ENCODE measurements at regions not wholly inside any gene's neighbourhood (a gene's known extent, or its start where the extent isn't known, plus 50 kb on each side); places are given as distances from the start of the nearest gene placed in this dataset.
A peak's percentile ranks its signal among the peaks of the same experiment; 100 is the strongest.
"Not testable (repeated sequence)": the region's sequence is repeated elsewhere in the genome, so short reads cannot be mapped to it uniquely, and the experiment has no call there.

DNA sequence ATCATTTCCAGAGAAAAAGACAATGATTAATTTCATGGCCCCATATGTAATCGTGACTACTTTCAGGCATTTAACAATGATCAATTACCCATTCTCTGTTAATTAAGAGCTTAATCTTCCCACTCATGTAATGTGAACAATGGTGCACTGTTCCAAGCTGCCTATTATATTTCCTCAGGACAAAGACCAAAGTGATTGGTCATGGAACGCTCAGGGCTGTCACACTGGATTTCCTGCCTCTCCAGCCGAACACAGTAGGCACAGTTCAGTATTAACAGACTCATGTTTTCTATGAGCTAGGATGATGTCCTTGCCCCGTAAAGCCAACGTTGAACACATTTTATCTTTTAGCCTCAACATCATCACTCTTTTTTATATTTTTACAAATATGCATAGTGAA is 142.7 kb upstream of the FZD8 start:
- DNase-seq (ENCODE audit: low read depth): no peak

DNA sequence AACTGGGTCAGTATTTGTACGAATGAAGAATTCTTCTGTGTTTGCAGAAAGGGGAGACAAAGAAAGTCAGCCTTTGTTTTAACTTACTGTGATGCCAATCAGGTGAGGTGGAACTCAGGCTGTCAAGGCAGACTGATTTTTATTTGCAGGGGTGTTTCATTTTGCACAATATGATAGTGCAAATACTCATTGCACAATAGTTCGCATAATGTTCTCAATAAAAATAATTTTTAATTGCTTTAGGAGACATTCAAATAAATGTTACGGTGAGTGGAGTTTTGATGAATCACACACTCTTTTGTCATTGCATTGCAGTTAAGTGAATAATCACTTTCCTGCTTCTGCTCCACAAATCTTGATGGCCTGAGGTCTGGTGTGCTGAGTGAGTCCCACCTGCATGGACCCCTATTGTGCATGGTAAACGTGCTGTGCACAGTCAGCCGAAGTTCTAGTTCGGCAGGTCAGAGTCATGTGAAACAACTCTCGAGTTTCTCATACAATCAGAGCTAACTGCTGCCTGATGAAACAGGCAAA is 141.3 kb upstream of the FZD8 start:
- DNase-seq (ENCODE audit: low read depth): peak; percentile 43

DNA sequence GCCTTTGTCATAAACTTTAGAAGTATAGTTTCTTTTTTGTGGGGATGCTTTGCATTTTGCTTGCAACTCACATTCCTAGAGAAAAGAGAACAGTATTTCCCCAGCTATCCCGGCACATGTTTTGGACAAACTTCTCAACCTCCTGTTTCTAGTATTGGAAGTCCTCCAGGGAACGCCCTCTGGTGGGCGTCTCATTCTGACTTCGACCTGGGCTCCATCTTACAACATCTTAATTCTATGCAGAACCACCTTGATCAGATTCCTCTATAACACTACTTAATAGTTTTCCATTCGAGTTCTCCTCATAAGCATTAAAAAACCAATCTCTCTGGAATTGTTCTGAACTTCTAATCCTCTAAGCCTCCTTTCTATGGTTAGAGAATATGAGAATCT is 139.5 kb upstream of the FZD8 start:
- no peak for DNase-seq (ENCODE audit: low read depth)

DNA sequence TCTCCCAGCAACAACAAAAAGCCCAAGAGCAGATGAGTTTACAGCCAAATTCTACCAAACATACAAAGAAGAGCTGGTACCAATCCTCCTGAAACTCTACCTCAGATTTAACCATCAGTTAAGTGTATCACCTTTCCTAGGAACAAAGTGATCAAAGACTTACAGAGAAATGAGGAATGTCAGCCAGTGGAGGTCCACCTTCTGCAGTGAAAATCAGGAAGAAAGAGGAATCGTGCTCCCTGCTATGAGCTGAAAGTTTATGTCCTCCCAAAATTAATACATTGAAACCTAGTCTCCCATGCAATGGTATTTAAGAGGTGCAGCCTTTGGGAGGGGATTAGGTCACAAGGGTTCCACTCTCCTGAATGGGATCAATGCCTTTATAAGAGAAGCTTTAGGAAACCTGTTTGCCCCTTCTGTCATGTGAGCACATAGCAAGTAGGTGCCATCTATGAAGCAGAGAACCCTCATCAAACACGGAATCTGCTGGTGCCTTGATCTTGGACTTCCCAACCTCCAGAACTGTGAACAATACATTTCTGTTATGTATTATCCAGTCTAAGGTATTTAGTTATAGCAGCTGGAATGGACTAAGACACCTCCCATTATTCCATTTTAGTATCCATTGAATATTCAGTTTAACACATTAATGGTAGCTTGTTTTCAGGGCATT is 139.0 kb upstream of the FZD8 start:
- no peak for DNase-seq (ENCODE audit: low read depth)

DNA sequence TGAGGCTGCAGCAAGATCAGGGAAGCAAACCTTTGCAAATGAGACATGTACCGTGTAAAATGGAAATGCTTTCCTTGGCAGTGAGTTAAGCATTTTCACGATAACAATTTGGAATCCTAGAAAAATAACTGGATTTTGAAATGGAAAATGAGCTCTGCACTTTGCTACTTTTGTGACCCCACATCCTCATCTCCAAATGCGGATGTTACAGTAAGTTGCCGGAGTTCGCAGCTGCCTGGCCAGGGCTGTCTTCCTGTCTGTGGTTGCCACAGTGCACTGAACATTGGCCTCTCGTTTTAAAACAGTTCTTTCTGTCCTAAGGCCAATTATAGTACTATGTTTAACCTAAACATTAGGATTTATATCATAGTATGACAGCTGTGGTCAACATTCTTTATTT is 136.2 kb upstream of the FZD8 start:
- no peak for DNase-seq (ENCODE audit: low read depth)

DNA sequence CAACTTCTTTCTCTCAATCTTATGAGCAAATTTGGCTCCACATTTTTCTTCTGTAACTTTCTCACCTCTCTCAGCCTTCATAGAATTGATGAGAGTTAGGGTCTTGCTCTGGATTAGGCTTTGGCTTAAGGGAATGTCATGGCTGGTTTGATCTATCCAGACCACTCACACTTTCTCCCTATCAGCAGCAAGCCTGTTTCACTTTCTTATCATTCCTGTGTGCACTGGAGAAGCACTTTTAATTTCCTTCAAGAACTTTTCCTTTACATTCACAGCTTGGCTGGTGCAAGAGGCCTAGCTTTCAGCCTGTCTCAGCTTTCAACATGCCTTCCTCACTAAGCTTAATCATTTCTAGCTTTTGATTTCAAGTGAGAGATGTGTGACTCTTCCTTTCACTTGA is 134.5 kb upstream of the FZD8 start:
- DNase-seq (ENCODE audit: low read depth): not testable (repeated sequence)

DNA sequence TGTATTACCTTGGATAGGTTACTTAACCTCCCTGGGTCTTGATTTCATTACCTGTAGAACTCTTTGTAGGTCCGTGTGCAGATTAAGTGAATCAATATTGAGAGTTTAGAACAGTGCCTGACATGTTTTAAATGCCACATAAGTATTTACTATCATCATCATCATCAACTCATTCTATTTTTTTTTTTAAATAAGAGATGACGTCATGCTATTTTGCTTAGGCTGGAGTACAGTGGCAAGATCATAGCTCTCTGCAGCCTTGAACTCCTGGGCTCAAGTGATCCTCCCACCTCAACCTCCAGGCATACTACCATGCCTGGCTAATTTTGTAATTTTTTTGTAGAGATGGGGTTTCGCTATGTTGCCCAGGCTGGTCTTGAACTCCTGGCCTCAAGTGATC is 132.0 kb upstream of the FZD8 start:
- DNase-seq (ENCODE audit: low read depth): no peak

DNA sequence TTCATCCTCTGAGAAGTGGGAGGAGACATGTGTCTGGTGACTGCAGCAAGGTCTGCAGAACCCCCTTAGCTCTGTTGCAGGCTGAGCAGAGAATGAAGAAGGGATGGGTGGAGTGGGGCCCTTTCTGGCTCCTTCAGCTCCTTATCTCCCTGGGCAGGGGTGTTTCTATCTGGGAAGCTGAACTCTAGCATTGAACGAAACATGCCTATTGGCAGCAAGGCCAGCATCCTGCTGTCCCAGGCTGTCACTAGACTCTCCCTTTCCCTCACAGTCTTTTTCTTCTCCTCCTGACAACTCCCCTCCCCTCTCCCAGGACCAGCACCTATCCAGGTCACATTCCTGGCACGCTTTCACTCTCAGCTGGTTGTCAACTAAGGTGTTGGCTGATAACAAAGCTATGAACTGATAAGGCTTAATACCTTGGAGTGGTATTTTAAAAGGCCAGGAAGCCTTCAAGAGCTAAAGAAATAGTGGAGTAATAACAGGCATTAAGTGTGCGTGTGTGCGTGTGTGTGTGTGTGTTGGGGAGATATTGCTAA is 128.8 kb upstream of the FZD8 start:
- DNase-seq (ENCODE audit: low read depth): no peak

DNA sequence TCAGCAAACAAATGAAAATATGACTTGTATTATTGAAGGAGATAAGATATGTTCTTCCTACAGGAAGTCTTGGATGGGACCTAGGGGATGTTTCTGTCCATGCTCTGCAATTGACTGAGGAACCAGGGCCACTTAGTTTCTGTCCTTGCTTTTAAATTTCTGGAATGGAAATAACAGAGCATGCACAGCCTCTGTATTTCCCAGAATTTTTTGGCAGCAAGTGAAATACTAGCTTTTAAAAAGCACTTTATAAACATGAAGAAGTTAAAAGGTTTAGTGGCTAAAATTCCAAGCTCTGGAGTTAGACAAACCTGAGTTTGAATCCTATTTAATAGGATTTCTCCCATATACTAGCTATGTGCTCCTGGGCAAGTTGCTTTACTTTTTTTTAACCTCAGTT is 127.7 kb upstream of the FZD8 start:
- no peak for DNase-seq (ENCODE audit: low read depth)

DNA sequence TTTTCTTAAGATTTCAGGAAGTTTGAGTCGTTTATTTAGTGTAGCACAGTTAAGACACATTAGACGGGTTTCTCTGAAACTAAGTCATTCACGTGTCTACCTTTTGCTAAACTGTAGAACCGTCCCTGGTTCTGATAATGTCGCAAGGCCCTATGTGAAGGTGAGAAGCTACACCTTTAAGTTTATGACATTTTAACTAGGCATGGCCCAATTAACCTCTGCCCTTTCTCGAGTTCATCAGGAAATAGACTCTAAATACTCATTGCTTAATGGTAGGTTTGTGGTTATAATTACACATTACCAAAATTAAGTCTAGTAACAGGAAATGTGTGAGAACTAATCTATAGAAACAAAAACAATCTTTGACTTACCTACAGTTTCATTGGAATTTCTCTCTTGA is 126.6 kb upstream of the FZD8 start:
- no peak for DNase-seq (ENCODE audit: low read depth)

DNA sequence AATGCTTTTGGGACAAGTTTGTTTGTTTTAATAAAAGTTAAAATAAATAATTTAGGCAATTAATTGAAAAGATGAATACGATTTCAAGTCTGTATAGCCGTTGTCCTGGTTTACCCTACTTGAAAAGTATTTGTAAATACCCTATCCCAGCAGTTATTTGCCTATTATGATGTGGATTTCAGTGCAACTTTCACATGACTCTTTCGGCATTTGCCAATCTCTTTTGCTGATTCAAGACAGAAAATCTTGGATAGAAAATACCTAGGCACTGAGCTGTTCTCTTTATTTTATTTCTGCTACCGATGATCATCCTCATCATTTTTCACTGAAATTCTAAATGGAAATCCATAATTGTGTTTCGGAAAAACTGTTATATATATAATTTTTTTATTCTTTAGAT is 125.9 kb upstream of the FZD8 start:
- DNase-seq (ENCODE audit: low read depth): no peak

DNA sequence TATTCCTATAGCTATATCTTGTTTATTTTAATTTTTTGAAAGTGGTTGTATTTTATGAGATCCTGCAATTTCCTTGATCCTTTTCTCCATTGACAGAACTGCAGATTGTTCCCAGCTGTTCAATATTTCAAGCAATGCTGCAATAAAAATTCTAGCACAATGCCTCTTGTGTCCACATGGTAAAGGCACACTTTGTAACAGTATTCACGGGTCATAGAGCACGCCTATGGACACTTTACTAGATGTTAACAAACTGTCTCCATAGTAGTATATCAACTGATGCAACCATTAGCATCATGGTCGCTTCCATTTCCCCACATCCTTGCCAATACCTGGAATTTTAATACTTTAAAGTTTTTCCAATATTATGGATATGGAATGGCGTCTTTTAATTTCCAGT is 123.9 kb upstream of the FZD8 start:
- no peak for DNase-seq (ENCODE audit: low read depth)

DNA sequence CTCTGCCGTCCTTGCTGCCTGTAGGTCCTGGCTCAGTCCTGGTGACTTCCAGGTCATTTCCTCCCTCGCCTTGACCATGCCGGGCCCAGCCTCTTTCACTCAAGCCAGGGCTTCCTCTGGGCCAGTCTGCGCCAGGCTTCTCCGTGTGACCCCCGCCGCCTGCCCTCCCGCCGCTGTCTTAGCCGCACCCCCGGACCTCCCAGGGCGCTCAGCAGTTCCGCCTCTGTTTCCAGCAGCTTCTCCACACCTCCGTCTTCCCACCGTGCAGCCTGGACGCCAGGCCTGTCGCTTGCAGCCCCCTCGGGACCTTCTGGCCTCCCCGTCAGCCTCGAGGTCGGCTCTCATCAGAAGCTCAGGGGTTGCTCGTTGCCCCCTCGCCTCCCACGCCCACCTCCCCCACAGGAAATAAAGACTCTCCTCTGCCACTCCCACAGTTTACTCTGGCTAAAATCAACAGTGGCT is 123.0 kb upstream of the FZD8 start:
- DNase-seq (ENCODE audit: low read depth): no peak

DNA sequence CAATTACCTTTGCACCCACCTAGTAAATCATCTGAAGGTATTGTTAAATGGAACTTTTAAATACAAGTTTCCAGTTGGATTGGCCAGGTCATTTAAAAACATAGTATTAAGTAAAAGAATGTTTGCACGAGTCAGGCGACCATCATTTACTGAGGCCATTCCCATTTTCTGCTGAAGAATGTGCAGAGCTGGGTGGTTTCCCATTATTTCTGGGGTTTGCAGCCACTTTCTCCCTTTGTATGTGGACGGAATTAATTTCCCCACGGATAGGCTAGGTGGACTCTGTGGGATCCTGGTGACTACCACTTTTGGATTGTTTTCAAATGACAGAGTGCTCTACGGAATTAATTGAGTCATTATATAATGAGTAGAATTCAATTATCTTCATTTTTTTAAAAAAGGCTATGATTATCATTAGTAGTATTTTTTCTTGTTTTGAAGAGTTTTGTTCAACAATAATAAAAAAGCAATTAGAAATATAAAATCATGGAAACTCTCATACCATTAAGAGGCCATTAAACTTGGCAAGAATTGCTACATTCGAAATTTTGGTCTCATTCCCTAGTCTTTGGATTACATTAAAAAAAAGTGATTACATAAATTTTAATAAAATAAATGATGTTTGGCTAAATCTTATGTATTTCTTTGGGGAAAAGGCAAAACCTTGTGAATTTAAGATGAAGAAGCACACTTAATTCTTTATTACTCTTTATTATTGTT is 120.4 kb upstream of the FZD8 start:
- peak; percentile 10 for DNase-seq (ENCODE audit: low read depth)

DNA sequence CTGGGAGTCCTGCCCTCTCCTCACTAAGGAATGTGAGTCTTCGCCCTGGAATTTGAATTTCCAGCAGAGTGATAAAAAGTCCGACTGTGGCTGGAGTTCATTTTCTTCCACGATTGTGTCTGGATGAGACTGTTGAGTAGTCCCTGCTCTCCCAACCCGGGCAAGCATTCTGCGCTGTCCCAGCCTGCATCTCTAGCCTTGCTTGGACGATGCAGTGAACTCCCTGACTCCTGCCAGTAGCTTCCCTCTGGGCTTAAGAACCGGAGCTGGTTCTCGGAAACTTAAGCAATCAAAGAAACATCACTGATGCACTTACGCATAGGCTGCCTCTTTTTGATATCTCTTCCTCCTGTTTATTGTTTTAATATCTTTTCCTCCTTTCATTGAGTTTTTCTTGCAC is 116.0 kb upstream of the FZD8 start:
- DNase-seq (ENCODE audit: low read depth): no peak

DNA sequence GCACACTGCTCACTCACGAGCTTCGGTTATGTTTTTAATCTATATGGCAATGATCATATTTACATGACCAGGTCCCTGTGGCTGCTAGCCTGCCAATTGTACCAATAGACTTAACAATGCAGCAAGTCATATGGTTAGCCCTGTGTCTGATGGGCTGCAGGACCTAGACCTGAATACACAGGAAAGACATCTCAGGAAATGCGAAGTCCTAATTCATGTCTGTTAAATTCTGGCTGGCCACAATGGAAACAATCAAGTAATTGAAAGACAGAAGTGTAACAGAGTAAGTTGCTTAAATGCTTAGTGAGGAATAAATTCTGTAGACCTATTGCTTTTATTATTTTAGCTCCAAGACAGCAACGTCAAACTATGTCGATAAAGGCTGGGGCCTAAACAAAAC is 112.4 kb upstream of the FZD8 start:
- DNase-seq (ENCODE audit: low read depth): no peak

DNA sequence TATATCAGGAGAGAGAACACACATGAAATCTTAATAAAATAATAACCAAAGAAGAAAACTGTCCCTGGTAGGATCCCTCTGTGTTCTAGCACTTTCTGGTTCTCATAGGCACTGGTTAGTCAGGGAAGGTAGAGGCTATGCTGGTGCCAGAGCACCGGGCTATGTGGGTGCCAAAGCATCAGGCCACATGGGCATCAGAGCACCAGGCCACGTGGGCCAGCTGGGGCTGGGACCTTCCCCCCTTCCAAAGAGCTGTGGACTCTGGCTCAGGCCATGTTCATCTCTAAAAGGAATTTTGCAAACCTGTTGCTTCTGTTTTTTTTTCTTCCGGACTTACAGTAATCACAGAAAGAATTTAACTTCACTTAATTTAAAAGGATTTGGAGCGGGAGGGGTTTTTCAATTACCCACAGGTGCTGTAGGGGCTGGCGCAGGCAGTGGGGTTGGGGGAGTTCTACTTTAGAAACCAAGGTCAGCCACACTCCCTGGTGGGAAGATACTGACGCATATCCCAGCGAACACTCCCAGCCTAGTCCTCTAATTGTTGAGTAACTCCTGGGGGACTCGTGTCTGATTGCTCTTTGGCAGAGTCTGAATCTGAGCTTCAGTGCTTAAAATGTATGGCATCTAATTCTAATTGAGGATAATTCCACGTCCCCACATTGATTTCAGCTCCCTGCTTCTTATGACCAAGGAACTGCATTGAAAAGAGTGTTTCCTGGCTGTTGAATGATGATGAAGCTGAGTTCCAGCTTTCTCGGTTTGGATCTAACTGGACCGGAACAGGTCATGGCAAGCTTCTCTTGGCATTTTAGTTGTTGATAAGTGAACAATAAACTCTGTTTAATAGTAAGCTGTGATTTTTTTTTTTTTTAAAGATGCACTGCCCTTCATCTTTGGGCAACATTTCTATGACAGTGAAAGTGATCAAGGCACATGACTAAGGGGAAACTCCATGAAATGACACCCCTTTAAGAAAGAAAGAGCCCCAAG is 110.7 kb upstream of the FZD8 start:
- DNase-seq (ENCODE audit: low read depth): no peak

DNA sequence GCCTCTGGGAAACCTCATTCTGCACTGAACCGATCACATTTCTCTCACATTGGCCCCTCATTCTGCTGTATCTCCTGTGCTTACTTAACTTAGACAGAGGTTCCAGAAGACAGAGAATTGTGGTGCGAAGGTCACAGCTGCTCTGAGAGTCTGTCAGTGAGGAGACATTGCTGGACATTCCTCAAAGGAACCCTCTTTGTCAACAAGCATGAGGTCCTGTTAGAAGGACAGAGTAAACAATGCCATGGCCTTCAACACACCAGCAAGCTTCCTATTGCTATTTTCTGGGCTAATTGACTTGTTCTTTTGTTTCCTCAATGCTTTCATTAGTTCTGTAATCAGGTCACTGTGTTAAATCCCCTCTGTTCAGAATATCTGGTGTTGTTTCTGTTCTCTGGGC is 109.3 kb upstream of the FZD8 start:
- DNase-seq (ENCODE audit: low read depth): no peak

DNA sequence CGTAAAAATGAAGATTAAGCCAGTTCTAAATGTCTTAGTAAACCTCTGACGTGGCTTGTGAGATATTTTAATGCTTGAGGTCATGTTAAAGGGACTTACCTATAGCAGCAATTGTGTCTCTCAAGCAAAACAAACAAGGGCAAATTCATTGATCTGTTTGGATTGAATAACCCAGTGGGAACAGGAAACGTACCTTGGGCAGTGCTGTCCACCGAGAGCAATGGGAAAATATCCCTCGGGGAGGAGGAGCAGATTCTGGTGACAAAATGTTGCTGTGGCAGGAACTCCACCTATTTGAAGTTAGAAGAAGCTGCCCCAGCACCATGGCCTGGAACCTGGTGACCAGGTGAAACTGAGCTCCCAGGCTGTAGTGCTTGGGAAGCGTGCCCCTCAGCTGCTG is 107.1 kb upstream of the FZD8 start:
- no peak for DNase-seq (ENCODE audit: low read depth)

DNA sequence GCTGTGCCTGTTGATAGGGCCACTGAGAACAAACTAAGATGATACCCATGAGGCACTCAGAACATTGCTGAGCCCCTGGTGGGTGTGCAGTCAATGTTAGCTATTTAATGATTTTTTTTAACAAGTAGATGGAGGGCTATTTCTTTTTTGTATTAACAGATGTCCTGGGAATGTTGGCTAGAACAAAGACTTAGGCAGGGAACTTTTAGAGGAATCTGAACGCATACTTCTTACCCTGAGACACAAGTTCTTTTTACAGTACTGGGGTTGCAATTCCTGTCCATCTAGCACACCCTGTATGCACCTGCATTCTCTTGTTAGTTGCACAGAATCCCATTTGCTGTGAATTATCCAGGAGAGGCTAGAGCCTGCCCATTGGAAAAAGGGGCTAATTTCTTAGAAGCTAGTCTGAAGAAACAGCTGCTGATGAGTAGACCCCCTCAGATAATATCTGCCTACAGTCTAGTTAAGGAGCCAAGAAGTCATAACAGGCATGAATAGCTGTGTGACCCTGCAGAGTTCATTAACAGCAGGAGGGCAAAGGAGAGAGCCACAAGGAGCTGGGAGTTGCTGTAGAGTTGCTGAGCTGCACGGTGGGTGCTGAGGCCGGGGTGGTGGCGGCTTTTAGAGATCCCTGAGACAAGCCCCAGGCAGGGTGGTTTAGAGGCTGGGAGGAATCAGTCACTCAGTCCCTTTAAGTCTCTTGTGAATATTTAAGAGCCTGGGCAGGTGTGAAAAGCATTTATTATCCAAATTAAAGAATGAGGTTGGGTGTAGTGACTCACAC is 103.7 kb upstream of the FZD8 start:
- DNase-seq (ENCODE audit: low read depth): no peak

DNA sequence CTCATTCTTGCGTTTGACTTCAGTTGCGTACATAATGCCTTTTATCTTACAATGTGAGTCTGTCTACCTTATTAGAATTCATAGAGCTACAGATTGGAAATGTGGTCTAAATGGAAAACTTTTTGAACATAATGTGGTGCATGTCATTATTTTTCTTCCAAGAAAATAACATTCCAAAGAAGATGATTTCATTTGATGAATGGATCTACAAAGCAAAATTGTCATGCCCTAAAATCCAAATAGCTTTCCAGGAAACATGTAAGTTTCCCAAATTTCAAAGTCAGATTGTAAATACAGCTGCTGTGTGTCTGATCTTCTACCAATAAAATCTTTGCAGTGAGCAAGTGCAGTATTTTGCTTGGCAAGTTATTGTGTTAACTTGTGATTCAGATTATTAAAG is 101.8 kb upstream of the FZD8 start:
- no peak for DNase-seq (ENCODE audit: low read depth)
